GM21381 (cell line): ENCODE measurements at regions not wholly inside any gene's neighbourhood (a gene's known extent, or its start where the extent isn't known, plus 50 kb on each side); places are given as distances from the start of the nearest gene placed in this dataset.

Experiments
- ATAC-seq: cut with Tn5 transposase; IDR thresholded peaks from one replicate; pipeline ENCODE4 v1.9.1; 2021; ENCODE audit warnings: mild to moderate bottlenecking, moderate library complexity; ENCODE audit not compliant: unreplicated experiment

- no peak for ATAC-seq
These were observed 78.7 kb upstream of the NWD2 start for GRCh38 chr4:37165844-37166243.

- no peak for ATAC-seq
These were observed 74.6 kb upstream of the NWD2 start for GRCh38 chr4:37169956-37170355.

DNA sequence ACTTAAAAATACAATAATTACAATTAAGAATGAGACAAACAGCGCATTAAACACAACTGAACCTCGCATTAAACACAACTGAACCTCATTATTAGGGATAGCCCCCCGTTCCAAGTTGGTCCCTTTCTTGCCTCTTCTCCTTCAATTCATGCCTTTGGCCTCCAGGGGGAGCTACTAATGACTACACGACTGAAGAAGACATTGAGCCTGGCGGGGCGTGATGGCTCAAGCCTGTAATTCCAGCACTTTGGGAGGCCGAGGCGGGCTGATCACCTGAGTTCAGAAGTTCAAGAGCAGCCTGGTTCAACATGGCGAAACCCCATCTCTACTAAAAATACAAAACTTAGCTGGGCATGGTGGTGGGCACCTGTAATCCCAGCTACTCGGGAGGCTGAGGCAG is 56.4 kb upstream of the NWD2 start:
- ATAC-seq, result no peak
